ENCODE measurements at regions not wholly inside any gene's neighbourhood (a gene's known extent, or its start where the extent isn't known, plus 50 kb on each side); places are given as distances from the start of the nearest gene placed in this dataset.
"Not testable (repeated sequence)": the region's sequence is repeated elsewhere in the genome, so short reads cannot be mapped to it uniquely, and the experiment has no call there.

GRCh38 chr13:78881751-78882150, 222.8 kb upstream of the OBI1 start:
- H3K27ac ChIP-seq, result no peak overlapping the region
- no peak for DNase-seq (ENCODE audit: low read depth, low spot score)

DNA sequence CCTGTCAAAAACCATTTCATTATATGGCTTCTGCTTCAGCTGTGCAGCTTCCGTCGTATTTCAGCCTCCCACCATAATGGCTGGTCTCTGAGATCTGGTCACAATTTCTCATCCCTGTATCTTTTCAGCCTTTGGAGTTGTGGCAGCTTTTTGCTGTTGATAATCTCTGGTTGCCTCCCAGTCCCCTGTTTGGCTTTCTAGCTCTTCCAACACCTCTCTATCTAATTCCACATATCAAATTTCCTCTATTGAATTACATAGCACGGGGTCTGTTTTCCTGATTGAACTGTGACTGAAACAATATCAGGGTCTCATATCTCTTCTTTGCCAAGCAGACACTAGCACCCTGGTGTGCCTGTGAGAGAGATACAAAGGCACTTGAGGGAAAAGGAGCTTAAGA, 222.1 kb upstream of the OBI1 start:
- no peak overlapping the region for H3K27ac ChIP-seq
- DNase-seq (ENCODE audit: low read depth, low spot score), result no peak

GRCh38 chr13:78876915-78877549, 218.1 kb upstream of the OBI1 start:
- H3K27ac ChIP-seq, result no peak overlapping the region
- DNase-seq (ENCODE audit: low read depth, low spot score), result no peak

- DNase-seq (ENCODE audit: low read depth, low spot score), result no peak
- H3K27ac ChIP-seq, result no peak overlapping the region
Observed at GRCh38 chr13:78875792-78876580, 217.0 kb upstream of the OBI1 start.

GRCh38 chr13:78868991-78869390, 210.0 kb upstream of the OBI1 start:
- no peak overlapping the region for H3K27ac ChIP-seq
- no peak for DNase-seq (ENCODE audit: low read depth, low spot score)

GRCh38 chr13:78867655-78868054, 208.7 kb upstream of the OBI1 start:
- H3K27ac ChIP-seq, result no peak overlapping the region

GRCh38 chr13:78866076-78866475, 207.1 kb upstream of the OBI1 start:
- H3K27ac ChIP-seq; DNase-seq (ENCODE audit: low read depth, low spot score): not testable (repeated sequence)

More at GRCh38 chr13:78867655-78868054, 208.7 kb upstream of the OBI1 start:
- DNase-seq (ENCODE audit: low read depth, low spot score), result no peak

DNA sequence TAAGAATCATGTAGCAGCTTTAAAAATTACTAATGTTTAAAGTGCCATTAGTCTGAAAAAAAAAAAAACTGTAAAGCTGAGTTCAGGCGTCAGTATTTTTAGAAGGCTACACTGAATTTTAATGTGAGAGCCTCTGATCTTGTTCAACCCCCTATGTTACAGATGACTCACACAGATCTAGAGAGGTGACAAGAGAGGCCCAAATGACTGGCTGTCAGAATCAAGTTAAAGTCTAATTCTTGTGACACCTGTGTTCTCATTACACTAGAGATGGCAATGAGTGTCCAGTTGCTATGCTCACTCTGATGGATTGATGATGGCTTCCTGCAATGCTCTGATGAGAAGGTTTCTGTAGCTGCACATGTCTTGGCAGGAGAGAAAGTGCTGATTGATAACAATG, 203.5 kb upstream of the OBI1 start:
- no peak overlapping the region for H3K27ac ChIP-seq
- DNase-seq (ENCODE audit: low read depth, low spot score), result no peak

- no peak overlapping the region for H3K27ac ChIP-seq
- no peak for DNase-seq (ENCODE audit: low read depth, low spot score)
Observed at GRCh38 chr13:78852709-78853108, 193.8 kb upstream of the OBI1 start.

DNA sequence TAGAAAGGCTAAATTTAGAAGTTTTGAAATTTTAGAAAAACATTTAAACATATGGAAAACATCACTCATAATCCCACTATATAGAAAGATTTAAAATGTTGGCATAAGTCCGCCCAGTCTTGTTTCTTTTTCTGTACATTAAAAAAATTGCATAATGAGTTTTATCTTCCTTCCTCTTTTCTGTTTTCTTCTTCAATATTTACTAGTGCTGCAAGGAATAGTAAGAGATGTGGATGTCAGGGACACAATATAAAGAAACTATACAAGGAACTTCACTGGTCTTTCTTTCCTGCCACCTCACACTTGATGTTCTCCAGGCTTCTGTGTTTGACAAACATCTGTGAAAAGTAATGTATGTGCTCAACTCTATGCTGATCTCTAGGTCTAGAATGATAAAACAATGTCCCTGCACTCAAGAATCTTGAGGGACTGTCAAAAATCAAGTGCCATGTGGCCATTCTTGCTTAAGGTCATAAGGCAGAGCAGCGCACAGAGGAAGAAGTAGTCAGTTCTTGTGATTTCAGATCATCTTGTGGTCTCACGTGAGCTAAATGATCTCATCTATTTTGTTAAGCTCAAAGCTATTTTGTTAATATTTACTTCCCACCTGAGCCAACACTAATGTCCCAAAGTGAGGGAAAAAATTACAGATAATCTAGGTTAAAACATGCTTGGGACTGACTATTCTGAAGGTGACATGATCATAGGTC, 186.9 kb upstream of the OBI1 start:
- DNase-seq (ENCODE audit: low read depth, low spot score), result no peak
- H3K27ac ChIP-seq, result no peak overlapping the region

GRCh38 chr13:78844106-78844505, 185.2 kb upstream of the OBI1 start:
- H3K27ac ChIP-seq, result no peak overlapping the region
- DNase-seq (ENCODE audit: low read depth, low spot score), result no peak

- H3K27ac ChIP-seq, result no peak overlapping the region
- DNase-seq (ENCODE audit: low read depth, low spot score), result no peak
Observed at GRCh38 chr13:78841358-78841963, 182.5 kb upstream of the OBI1 start.

GRCh38 chr13:78836238-78836784, 177.4 kb upstream of the OBI1 start:
- DNase-seq (ENCODE audit: low read depth, low spot score), result no peak
- H3K27ac ChIP-seq, result no peak overlapping the region

DNA sequence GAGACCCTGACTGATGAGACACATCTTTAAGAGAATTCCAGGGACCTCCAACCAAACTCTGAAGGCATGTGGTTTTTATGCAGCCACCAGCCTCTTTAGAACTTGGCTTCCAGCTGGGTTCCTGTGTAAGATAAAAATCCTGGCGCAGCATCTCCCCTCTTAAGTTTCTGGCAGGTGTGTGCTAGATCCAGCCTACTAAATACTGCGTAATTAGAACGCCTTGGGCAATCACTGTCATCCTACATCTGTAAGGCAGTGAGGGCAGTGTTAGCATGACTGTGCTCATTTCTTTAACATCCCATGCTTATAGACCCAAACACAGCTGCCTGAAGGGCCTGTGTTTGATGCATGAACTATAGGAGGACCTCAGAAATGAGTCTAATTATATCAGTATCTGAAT, 173.5 kb upstream of the OBI1 start:
- DNase-seq (ENCODE audit: low read depth, low spot score), result no peak
- H3K27ac ChIP-seq, result no peak overlapping the region

DNA sequence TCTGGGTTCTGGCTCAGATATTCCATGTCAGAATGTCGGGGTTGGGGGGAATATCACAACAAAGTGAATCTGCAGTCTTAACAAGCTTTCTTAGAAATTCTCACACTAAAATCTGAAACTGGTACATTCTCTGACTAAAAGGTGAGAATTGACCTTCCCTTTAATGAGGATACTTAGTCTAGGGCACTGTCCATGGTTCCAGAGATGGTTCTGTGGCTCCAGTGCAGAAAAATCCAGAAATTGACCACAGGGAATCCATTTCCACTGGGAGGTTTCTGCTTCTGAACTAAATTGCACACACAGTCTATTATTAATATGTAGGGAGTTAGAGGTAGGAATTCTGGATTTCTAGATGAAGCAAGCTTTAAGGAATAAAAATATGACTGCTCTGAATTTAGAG, 171.6 kb upstream of the OBI1 start:
- no peak for DNase-seq (ENCODE audit: low read depth, low spot score)
- no peak overlapping the region for H3K27ac ChIP-seq

DNA sequence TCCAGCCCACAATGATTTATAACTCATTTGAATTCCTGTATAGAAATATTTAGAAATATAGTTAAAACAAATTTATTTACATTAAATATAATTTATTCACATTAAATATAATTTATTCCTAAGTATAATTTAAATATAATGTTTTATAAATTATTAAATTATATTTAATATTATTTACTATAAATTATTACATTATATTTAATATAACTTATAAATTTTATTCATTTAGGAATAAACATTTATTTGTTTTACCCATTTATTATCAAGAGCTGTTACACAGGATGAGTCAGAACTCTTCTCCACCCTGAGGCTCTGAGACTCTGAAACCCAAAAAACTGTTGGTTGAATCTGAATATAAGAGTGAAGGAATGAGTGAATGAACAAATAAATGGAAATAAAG, 170.9 kb upstream of the OBI1 start:
- H3K27ac ChIP-seq, result no peak overlapping the region
- DNase-seq (ENCODE audit: low read depth, low spot score), result no peak

DNA sequence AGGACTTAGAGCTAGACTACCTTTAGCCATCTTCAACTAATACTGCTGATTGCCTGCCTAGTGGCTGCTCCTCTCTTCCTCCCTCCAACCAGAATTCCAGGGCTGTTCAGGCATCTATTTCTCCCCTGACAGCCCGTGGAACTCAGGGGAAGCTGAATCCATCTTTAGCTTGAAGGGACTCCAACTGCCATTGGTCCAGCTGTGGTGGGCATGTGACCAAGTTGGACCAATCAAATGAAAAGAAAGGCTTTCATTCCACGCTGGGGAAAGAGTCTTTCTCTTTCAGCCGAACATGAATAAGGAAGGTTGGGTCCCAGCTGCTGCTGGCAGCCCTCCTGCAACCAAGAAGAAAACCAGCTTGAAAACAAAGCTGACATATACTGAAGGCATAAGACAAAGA, 168.5 kb upstream of the OBI1 start:
- DNase-seq (ENCODE audit: low read depth, low spot score), result no peak
- H3K27ac ChIP-seq, result no peak overlapping the region

DNA sequence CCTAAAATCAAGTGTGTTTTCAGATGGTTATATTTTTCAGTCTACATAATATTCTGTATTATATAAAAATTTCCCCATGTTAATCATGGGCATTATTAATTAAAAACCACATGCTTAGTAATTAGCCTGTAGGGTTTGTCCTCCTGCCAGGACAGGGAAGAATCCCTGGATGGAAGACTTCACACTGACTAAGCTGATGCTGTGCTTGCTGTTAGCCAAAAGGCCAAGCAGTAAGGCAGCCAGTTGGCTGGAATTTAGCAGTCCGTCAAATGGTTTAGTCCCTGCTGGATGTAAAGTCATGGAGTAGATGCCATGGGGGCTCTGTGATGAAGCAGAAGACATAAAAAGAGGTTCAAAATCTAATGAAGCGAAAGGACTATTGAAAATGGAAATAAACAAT, 168.0 kb upstream of the OBI1 start:
- DNase-seq (ENCODE audit: low read depth, low spot score), result no peak
- H3K27ac ChIP-seq, result no peak overlapping the region

GRCh38 chr13:78826312-78826711, 167.4 kb upstream of the OBI1 start:
- no peak for DNase-seq (ENCODE audit: low read depth, low spot score)
- no peak overlapping the region for H3K27ac ChIP-seq

GRCh38 chr13:78820541-78820940, 161.6 kb upstream of the OBI1 start:
- no peak for DNase-seq (ENCODE audit: low read depth, low spot score)
- no peak overlapping the region for H3K27ac ChIP-seq

GRCh38 chr13:78816592-78816991, 157.6 kb upstream of the OBI1 start:
- H3K27ac ChIP-seq, result no peak overlapping the region
- DNase-seq (ENCODE audit: low read depth, low spot score), result no peak
